Hepatocyte (in vitro differentiated cells): ENCODE measurements at regions not wholly inside any gene's neighbourhood (a gene's known extent, or its start where the extent isn't known, plus 50 kb on each side); places are given as distances from the start of the nearest gene placed in this dataset.

Experiments
- CTCF ChIP-seq: fragments of 200-600 bp; sonication (generic); IDR thresholded peaks from 2 replicates; pipeline ENCODE4 v1.5.1; 2016; ENCODE audit warnings: antibody characterized with exemption, mild to moderate bottlenecking; ENCODE audit not compliant: poor library complexity
- EZH2 ChIP-seq: fragments of 200-600 bp; sonication (generic); IDR thresholded peaks from 2 replicates; pipeline ENCODE4 v1.6.1; 2016; ENCODE audit warnings: antibody characterized with exemption, mild to moderate bottlenecking, borderline replicate concordance

- TF ChIP-seq CTCF: no peak
- no peak for TF ChIP-seq EZH2
Measured at GRCh38 chr5:40112875-40113274, 566.8 kb upstream of the PTGER4 start.
